Fibroblast of skin of abdomen (primary cell): ENCODE measurements at regions not wholly inside any gene's neighbourhood (a gene's known extent, or its start where the extent isn't known, plus 50 kb on each side); places are given as distances from the start of the nearest gene placed in this dataset.

ENCODE experiments used
- DNase-seq: peaks from one replicate; pipeline ENCODE4 v3.0.0-alpha.2; 2013

- DNase-seq: no peak
Measured at GRCh38 chr1:214208460-214208859, 72.5 kb upstream of the SMYD2 start.

- DNase-seq: no peak
Measured at GRCh38 chr1:214209260-214209808, 71.6 kb upstream of the SMYD2 start.

GRCh38 chr1:214213136-214213535 is 67.8 kb upstream of the SMYD2 start:
- peak; percentile 53 for DNase-seq

GRCh38 chr1:214214851-214215250 is 66.1 kb upstream of the SMYD2 start:
- DNase-seq: no peak

- DNase-seq: no peak
Measured at GRCh38 chr1:214215583-214215982, 65.4 kb upstream of the SMYD2 start.

- no peak for DNase-seq
Measured at GRCh38 chr1:214216021-214216420, 64.9 kb upstream of the SMYD2 start.

- DNase-seq: no peak
Measured at GRCh38 chr1:214216779-214217178, 64.2 kb upstream of the SMYD2 start.

- DNase-seq: no peak
Measured at GRCh38 chr1:214219902-214220301, 61.1 kb upstream of the SMYD2 start.

GRCh38 chr1:214220891-214221290 is 60.1 kb upstream of the SMYD2 start:
- DNase-seq: no peak

GRCh38 chr1:214224611-214225354 is 56.2 kb upstream of the SMYD2 start:
- peak; percentile 54 for DNase-seq

GRCh38 chr1:214228976-214229375 is 52.0 kb upstream of the SMYD2 start:
- DNase-seq: no peak

- no peak for DNase-seq
Measured at GRCh38 chr1:214229736-214230135, 51.2 kb upstream of the SMYD2 start.
